ENCODE measurements at regions not wholly inside any gene's neighbourhood (a gene's known extent, or its start where the extent isn't known, plus 50 kb on each side); places are given as distances from the start of the nearest gene placed in this dataset.

DNA sequence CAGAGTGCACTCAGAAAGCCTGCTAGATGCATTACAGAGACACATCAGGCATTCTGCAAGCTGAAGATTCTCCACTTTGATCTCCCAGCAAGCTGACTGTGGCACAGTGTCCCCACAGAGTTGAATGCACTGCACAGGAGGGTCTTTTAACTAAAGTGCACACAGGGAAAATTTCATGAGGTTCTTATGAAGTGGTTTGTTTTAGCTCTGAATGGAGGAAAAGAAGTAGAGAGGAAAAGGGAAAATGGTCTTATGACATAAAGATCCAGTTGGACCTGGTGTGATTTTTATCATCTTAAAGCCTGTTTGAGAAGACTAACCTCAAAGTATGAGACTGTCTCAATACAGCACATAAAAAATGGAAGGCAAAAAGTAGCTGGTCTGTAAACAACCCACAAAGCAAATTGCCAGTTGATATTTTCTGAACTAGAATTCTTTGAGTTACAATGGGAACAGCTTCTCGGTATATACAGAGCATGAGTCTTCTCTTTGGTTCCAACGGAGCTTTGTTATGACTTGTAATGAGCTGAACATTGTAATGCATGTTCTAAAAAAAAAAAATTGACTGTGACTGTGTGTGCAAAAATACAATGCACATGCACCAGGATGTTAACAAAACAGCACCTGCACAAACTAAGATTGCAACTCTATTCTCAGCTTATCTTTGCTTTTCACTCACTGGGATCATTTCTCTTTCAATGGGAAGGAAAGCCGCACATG is 383.0 kb upstream of the ID4 start:
- Mint-ChIP-seq H3K27me3 (ENCODE audit: low read depth) (no peaks in the 10 kb centered on the region), H3K36me3 (ENCODE audit: insufficient read depth in 2 of 2) (no peaks in the 10 kb centered on the region), H3K9me3 (peaks cover 0 to 6% of the 10 kb centered on the region in 2 donors), H3K27ac (no peak overlapping the region), H3K4me1 (ENCODE audit: low read depth) (no peaks in the 10 kb centered on the region), H3K4me3 (no peak overlapping the region)
- DNase-seq = no peak
- ATAC-seq (replicated peaks in 1 of 2) = no peak

- no peaks in the 10 kb centered on the region for H3K4me1 Mint-ChIP-seq (ENCODE audit: low read depth)
- no peaks in the 10 kb centered on the region for H3K36me3 Mint-ChIP-seq (ENCODE audit: insufficient read depth in 2 of 2)
- DNase-seq (no peak), ATAC-seq (replicated peaks in 1 of 2) (no peak)
- H3K4me3 Mint-ChIP-seq = no peak overlapping the region
- H3K9me3 Mint-ChIP-seq = peaks cover 0 to 3% of the 10 kb centered on the region in 2 donors
- H3K27me3 Mint-ChIP-seq (ENCODE audit: low read depth) = no peaks in the 10 kb centered on the region
- no peak overlapping the region for H3K27ac Mint-ChIP-seq
Measured at GRCh38 chr6:19454721-19455392, 382.3 kb upstream of the ID4 start.

GRCh38 chr6:19463250-19463649 is 373.9 kb upstream of the ID4 start:
- Mint-ChIP-seq H3K4me3 (no peak overlapping the region), H3K4me1 (ENCODE audit: low read depth) (no peaks in the 10 kb centered on the region), H3K27me3 (ENCODE audit: low read depth) (no peaks in the 10 kb centered on the region), H3K9me3 (peaks cover 2 to 4% of the 10 kb centered on the region in 2 donors), H3K36me3 (ENCODE audit: insufficient read depth in 2 of 2) (no peaks in the 10 kb centered on the region), H3K27ac (no peak overlapping the region)
- no peak for DNase-seq
- no peak for ATAC-seq (replicated peaks in 1 of 2)

DNA sequence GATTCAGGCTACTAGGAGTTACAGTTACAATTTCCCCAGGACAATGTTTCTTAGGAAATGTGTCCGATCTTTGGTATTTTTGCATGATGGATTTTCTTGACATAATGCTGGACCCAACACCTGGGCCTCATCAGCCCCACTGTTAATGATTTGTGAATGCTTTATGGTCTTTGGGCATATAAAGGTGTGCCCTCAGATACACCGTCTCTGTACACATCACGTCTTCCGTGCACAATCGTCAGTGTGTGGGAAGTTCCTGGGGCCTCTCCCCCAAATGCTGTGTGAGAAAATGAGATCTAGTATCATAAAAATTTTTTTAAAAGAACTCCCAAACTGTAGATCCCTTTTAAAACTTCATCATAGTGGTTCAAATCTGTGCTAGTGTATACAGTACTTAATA is 373.2 kb upstream of the ID4 start:
- H3K27me3 Mint-ChIP-seq (ENCODE audit: low read depth) = no peaks in the 10 kb centered on the region
- no peak overlapping the region for H3K4me3 Mint-ChIP-seq
- H3K36me3 Mint-ChIP-seq (ENCODE audit: insufficient read depth in 2 of 2) = no peaks in the 10 kb centered on the region
- no peak for DNase-seq
- no peaks in the 10 kb centered on the region for H3K4me1 Mint-ChIP-seq (ENCODE audit: low read depth)
- H3K27ac Mint-ChIP-seq = no peak overlapping the region
- H3K9me3 Mint-ChIP-seq = peaks cover 2% of the 10 kb centered on the region in 2 donors
- no peak for ATAC-seq (replicated peaks in 1 of 2)

GRCh38 chr6:19465256-19465655 is 371.9 kb upstream of the ID4 start:
- no peak for DNase-seq
- H3K36me3 Mint-ChIP-seq (ENCODE audit: insufficient read depth in 2 of 2) = no peaks in the 10 kb centered on the region
- H3K27ac Mint-ChIP-seq = no peak overlapping the region
- no peaks in the 10 kb centered on the region for H3K4me1 Mint-ChIP-seq (ENCODE audit: low read depth)
- no peak overlapping the region for H3K4me3 Mint-ChIP-seq
- H3K27me3 Mint-ChIP-seq (ENCODE audit: low read depth) = no peaks in the 10 kb centered on the region
- ATAC-seq (replicated peaks in 1 of 2) = no peak
- H3K9me3 Mint-ChIP-seq = no peaks in the 10 kb centered on the region

DNA sequence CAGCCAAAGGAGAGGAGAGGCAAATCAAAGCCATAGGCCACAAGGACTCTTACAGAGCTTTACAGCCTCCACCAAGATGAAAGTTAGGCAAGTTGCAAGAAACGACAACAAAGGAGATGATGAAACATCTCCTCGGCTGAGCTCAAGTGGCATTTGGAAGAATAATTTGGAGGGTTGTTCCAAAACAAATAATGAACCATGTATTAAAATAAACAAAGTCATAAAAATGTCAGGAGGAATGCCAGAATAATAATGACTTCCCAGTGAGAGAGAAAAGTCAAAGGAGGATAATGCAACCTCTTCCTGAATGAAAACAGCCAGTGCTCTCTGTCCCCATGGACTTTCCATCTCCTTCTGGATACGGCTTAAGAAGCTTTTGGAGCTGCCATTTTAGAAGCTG is 371.4 kb upstream of the ID4 start:
- no peak for DNase-seq
- no peaks in the 10 kb centered on the region for H3K27me3 Mint-ChIP-seq (ENCODE audit: low read depth)
- no peaks in the 10 kb centered on the region for H3K36me3 Mint-ChIP-seq (ENCODE audit: insufficient read depth in 2 of 2)
- ATAC-seq (replicated peaks in 1 of 2) = no peak
- H3K9me3 Mint-ChIP-seq = no peaks in the 10 kb centered on the region
- no peak overlapping the region for H3K4me3 Mint-ChIP-seq
- H3K4me1 Mint-ChIP-seq (ENCODE audit: low read depth) = no peaks in the 10 kb centered on the region
- no peak overlapping the region for H3K27ac Mint-ChIP-seq

DNA sequence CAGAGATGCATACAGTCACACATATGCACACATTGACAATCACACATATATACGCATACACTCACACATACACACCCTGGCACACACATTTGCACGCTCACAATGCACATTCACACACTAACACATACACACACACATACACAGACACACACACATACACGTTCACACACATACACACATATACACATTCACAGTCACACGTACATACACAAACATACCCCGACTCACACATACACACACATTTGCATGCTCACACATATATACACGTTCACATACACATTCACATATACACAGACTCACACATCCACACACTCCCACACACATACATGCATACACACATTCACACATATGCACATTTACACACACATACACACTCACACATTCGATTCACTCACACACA is 366.8 kb upstream of the ID4 start:
- no peaks in the 10 kb centered on the region for H3K4me1 Mint-ChIP-seq (ENCODE audit: low read depth)
- H3K27me3 Mint-ChIP-seq (ENCODE audit: low read depth) = no peaks in the 10 kb centered on the region
- no peak for ATAC-seq (replicated peaks in 1 of 2)
- no peak overlapping the region for H3K4me3 Mint-ChIP-seq
- H3K27ac Mint-ChIP-seq = no peak overlapping the region
- no peaks in the 10 kb centered on the region for H3K36me3 Mint-ChIP-seq (ENCODE audit: insufficient read depth in 2 of 2)
- no peak for DNase-seq
- no peaks in the 10 kb centered on the region for H3K9me3 Mint-ChIP-seq

GRCh38 chr6:19472153-19472552 is 365.0 kb upstream of the ID4 start:
- no peak overlapping the region for H3K4me3 Mint-ChIP-seq
- no peaks in the 10 kb centered on the region for H3K4me1 Mint-ChIP-seq (ENCODE audit: low read depth)
- ATAC-seq (replicated peaks in 1 of 2) (no peak), DNase-seq (no peak)
- H3K36me3 Mint-ChIP-seq (ENCODE audit: insufficient read depth in 2 of 2) = no peaks in the 10 kb centered on the region
- no peaks in the 10 kb centered on the region for H3K27me3 Mint-ChIP-seq (ENCODE audit: low read depth)
- H3K27ac Mint-ChIP-seq = no peak overlapping the region
- peaks cover 1 to 4% of the 10 kb centered on the region in 2 donors for H3K9me3 Mint-ChIP-seq

DNA sequence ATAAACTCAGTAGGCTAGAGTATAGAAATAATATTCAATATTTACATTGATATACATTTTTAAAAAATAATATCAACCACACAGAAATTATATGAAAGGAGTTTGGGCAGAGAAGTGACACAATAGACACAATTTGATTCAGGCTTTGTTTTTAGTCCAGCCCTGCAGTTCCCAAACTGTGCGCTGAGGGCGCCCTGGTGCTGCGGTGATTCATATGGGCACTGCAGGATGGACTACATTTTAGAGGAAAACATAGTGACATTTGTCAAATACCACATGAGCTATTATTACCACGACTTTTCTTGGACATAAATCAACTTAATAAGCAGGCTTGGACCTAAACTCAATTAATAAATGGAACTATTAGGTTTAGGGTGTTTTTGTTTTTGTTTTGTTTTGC is 364.3 kb upstream of the ID4 start:
- no peak for ATAC-seq (replicated peaks in 1 of 2)
- Mint-ChIP-seq H3K9me3 (peaks cover 1 to 4% of the 10 kb centered on the region in 2 donors), H3K4me1 (ENCODE audit: low read depth) (no peaks in the 10 kb centered on the region), H3K36me3 (ENCODE audit: insufficient read depth in 2 of 2) (no peaks in the 10 kb centered on the region), H3K4me3 (no peak overlapping the region), H3K27me3 (ENCODE audit: low read depth) (no peaks in the 10 kb centered on the region), H3K27ac (no peak overlapping the region)
- DNase-seq = no peak

GRCh38 chr6:19477563-19477962 is 359.6 kb upstream of the ID4 start:
- no peaks in the 10 kb centered on the region for H3K4me1 Mint-ChIP-seq (ENCODE audit: low read depth)
- H3K9me3 Mint-ChIP-seq = peaks cover 1 to 4% of the 10 kb centered on the region in 2 donors
- H3K4me3 Mint-ChIP-seq = no peak overlapping the region
- no peaks in the 10 kb centered on the region for H3K36me3 Mint-ChIP-seq (ENCODE audit: insufficient read depth in 2 of 2)
- no peak for ATAC-seq (replicated peaks in 1 of 2)
- no peak overlapping the region for H3K27ac Mint-ChIP-seq
- no peaks in the 10 kb centered on the region for H3K27me3 Mint-ChIP-seq (ENCODE audit: low read depth)
- no peak for DNase-seq

GRCh38 chr6:19478273-19478672 is 358.9 kb upstream of the ID4 start:
- ATAC-seq (replicated peaks in 1 of 2) = no peak
- Mint-ChIP-seq H3K9me3 (peaks cover 1 to 4% of the 10 kb centered on the region in 2 donors), H3K4me1 (ENCODE audit: low read depth) (no peaks in the 10 kb centered on the region), H3K27me3 (ENCODE audit: low read depth) (no peaks in the 10 kb centered on the region), H3K4me3 (no peak overlapping the region), H3K27ac (no peak overlapping the region), H3K36me3 (ENCODE audit: insufficient read depth in 2 of 2) (no peaks in the 10 kb centered on the region)
- no peak for DNase-seq

DNA sequence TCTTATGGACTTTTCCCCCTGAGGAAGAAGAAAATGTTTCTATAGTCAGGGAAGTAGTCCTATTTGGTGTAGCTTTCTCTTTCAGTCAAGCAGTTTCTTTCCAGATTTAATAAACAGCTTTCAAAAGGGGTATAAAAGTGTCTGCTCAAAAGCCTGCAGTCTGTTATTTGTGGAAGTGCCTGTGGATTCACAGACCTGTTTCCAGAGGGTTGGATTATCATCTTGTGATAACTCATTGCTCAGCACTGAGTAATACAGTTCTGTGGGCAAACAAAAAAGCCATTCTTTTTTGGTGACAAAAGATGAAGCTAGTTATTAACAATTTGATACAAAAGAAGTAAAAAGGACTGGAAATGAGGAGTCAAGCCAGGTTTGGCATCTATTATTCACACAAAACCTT is 358.2 kb upstream of the ID4 start:
- Mint-ChIP-seq H3K36me3 (ENCODE audit: insufficient read depth in 2 of 2) (no peaks in the 10 kb centered on the region), H3K27me3 (ENCODE audit: low read depth) (no peaks in the 10 kb centered on the region), H3K9me3 (peaks cover 1 to 4% of the 10 kb centered on the region in 2 donors), H3K4me1 (ENCODE audit: low read depth) (no peaks in the 10 kb centered on the region), H3K27ac (no peak overlapping the region), H3K4me3 (no peak overlapping the region)
- no peak for ATAC-seq (replicated peaks in 1 of 2)
- no peak for DNase-seq

- no peak for DNase-seq
- no peaks in the 10 kb centered on the region for H3K4me1 Mint-ChIP-seq (ENCODE audit: low read depth)
- H3K4me3 Mint-ChIP-seq = no peak overlapping the region
- no peaks in the 10 kb centered on the region for H3K36me3 Mint-ChIP-seq (ENCODE audit: insufficient read depth in 2 of 2)
- H3K27me3 Mint-ChIP-seq (ENCODE audit: low read depth) = no peaks in the 10 kb centered on the region
- H3K9me3 Mint-ChIP-seq = peaks cover 1 to 6% of the 10 kb centered on the region in 2 donors
- no peak overlapping the region for H3K27ac Mint-ChIP-seq
- no peak for ATAC-seq (replicated peaks in 1 of 2)
Measured at GRCh38 chr6:19479551-19479950, 357.6 kb upstream of the ID4 start.

Measured in activated T-cell treated with anti-CD3 and anti-CD28 coated beads, Interleukin-2, amount 50 U/mL, for 72 hours (primary cell).